H1 (cell line): ENCODE measurements at regions not wholly inside any gene's neighbourhood (a gene's known extent, or its start where the extent isn't known, plus 50 kb on each side); places are given as distances from the start of the nearest gene placed in this dataset.

Experiments used
- CTCF ChIA-PET: fragments of 300-600 bp; sonication (Branson Sonifier 250); formaldehyde crosslinking; loops from one replicate; lab custom pipeline; 2021; ENCODE audit not compliant: partially characterized antibody; lab: Charles Lee
- POLR2A ChIA-PET: fragments of 300-600 bp; sonication (Branson Sonifier 250); formaldehyde crosslinking; loops from one replicate; lab custom pipeline; 2021; ENCODE audit warnings: inconsistent platforms; ENCODE audit not compliant: partially characterized antibody; lab: Charles Lee
- DNase-seq, 2 experiments: peaks; one replicate each; pipeline versions ENCODE4 v3.0.0 to v3.0.0-alpha.2; 2010 to 2022; ENCODE audit warnings: low spot score in 2 of 2, low read depth in 1 of 2, mixed read lengths in 1 of 2
- FAIRE-seq: peaks from 2 replicates; lab custom pipeline; 2011; peaks lifted over from hg19 to GRCh38; lab: Jason Lieb, UNC
- H2AFZ ChIP-seq: 2 replicates; pipeline ENCODE4 v1.8.1; 2012; ENCODE audit warnings: low read length, inconsistent platforms
- H2AK5ac ChIP-seq: 2 replicates; pipeline ENCODE4 v1.6.1; 2013; ENCODE audit warnings: low read depth, low read length
- H2BK120ac ChIP-seq: replicated peaks from 2 replicates; pipeline ENCODE3; 2013; ENCODE audit warnings: low read depth, low read length, inconsistent platforms
- H2BK12ac ChIP-seq: 2 replicates; pipeline ENCODE4 v1.6.1; 2013; ENCODE audit warnings: low read depth, low read length
- H2BK15ac ChIP-seq: 2 replicates; pipeline ENCODE4 v1.6.1; 2013; ENCODE audit warnings: low read length
- H2BK20ac ChIP-seq: 2 replicates; pipeline ENCODE4 v1.6.1; 2013; ENCODE audit warnings: low read length
- H2BK5ac ChIP-seq: 2 replicates; pipeline ENCODE4 v1.6.1; 2013; ENCODE audit warnings: low read depth, low read length
- H3K14ac ChIP-seq: 2 replicates; pipeline ENCODE4 v1.6.1; 2013; ENCODE audit warnings: inconsistent platforms; ENCODE audit not compliant: insufficient read length
- H3K18ac ChIP-seq: 2 replicates; pipeline ENCODE4 v1.6.1; 2013; ENCODE audit warnings: low read length; ENCODE audit errors: extremely low read depth
- H3K23ac ChIP-seq: 2 replicates; pipeline ENCODE4 v1.6.1; 2013; ENCODE audit warnings: inconsistent platforms; ENCODE audit not compliant: insufficient read length
- H3K23me2 ChIP-seq: 2 replicates; pipeline ENCODE4 v1.6.1; 2013; ENCODE audit warnings: low read depth, low read length
- H3K27ac ChIP-seq: 2 replicates; pipeline ENCODE4 v1.6.1; 2011; ENCODE audit warnings: low read depth, low read length, inconsistent platforms
- H3K27me3 ChIP-seq, 4 experiments: replicated peaks in 1 of 4; 1 replicate in 1 of 4; 2 replicates in 3 of 4; pipeline versions ENCODE4 v1.6.1 to v1.8.1; 2011 to 2013; ENCODE audit warnings: low read length in 3 of 4, mild to moderate bottlenecking in 3 of 4, inconsistent platforms in 2 of 4, mixed read lengths in 2 of 4, moderate library complexity in 1 of 4; ENCODE audit not compliant: control insufficient read depth in 3 of 4, insufficient read depth in 3 of 4; ENCODE audit errors: extremely low read depth in 1 of 4
- H3K36me3 ChIP-seq, 4 experiments: 2 replicates each; pipeline versions ENCODE4 v1.6.1 to v1.8.1; 2011 to 2013; ENCODE audit warnings: mild to moderate bottlenecking in 4 of 4, low read length in 3 of 4, moderate library complexity in 2 of 4, control low read depth in 1 of 4, inconsistent platforms in 1 of 4; ENCODE audit not compliant: insufficient read depth in 4 of 4, control insufficient read depth in 2 of 4
- H3K4ac ChIP-seq: replicated peaks from 2 replicates; pipeline ENCODE3; 2013; ENCODE audit warnings: low read length, low read depth, mixed read lengths, inconsistent platforms; ENCODE audit not compliant: insufficient read length
- H3K4me1 ChIP-seq, 4 experiments: replicated peaks in 1 of 4; 1 replicate in 1 of 4; 2 replicates in 3 of 4; pipeline versions ENCODE4 v1.6.1 to v1.8.1; 2011 to 2013; ENCODE audit warnings: low read length in 3 of 4, inconsistent platforms in 2 of 4, mixed read lengths in 1 of 4; ENCODE audit not compliant: insufficient read depth in 4 of 4, control insufficient read depth in 3 of 4
- H3K4me2 ChIP-seq, 2 experiments: 2 replicates each; pipeline versions ENCODE4 v1.6.1 to v1.8.1; 2011 to 2013; ENCODE audit warnings: low read depth in 2 of 2, low read length in 2 of 2, control low read depth in 1 of 2, inconsistent platforms in 1 of 2, mild to moderate bottlenecking in 1 of 2; ENCODE audit not compliant: insufficient read depth in 1 of 2
- H3K4me3 ChIP-seq, 4 experiments: fragments of 200-600, 300-600 bp in 1 of 4; sonication (generic), shearing (Covaris generic), sonication (Bioruptor Twin) in 1 of 4; 2 replicates each; pipeline versions ENCODE4 v1.5.1 to v1.8.1; 2011 to 2016; ENCODE audit warnings: low read length in 4 of 4, low read depth in 3 of 4, control low read depth in 2 of 4, inconsistent platforms in 2 of 4, mild to moderate bottlenecking in 2 of 4, mixed read lengths in 1 of 4, moderate library complexity in 1 of 4; ENCODE audit not compliant: insufficient read depth in 2 of 4; ENCODE audit errors: extremely low read depth in 1 of 4
- H3K56ac ChIP-seq: replicated peaks from 2 replicates; pipeline ENCODE3; 2013; ENCODE audit warnings: low read depth, mild to moderate bottlenecking, mixed read lengths, low read length, inconsistent platforms; ENCODE audit not compliant: insufficient read length
- H3K79me1 ChIP-seq: 2 replicates; pipeline ENCODE4 v1.6.1; 2013; ENCODE audit warnings: low read depth, low read length, control low read depth
- H3K79me2 ChIP-seq, 2 experiments: 2 replicates each; pipeline versions ENCODE4 v1.6.1 to v1.8.1; 2012 to 2013; ENCODE audit warnings: low read length in 2 of 2, mild to moderate bottlenecking in 2 of 2, inconsistent platforms in 1 of 2; ENCODE audit not compliant: insufficient read depth in 2 of 2, control insufficient read depth in 1 of 2
- H3K9ac ChIP-seq, 4 experiments: replicated peaks in 1 of 4; 1 replicate in 1 of 4; 2 replicates in 3 of 4; pipeline versions ENCODE4 v1.6.1 to v1.8.1; 2011 to 2013; ENCODE audit warnings: low read depth in 3 of 4, low read length in 3 of 4, control low read depth in 2 of 4, mild to moderate bottlenecking in 2 of 4, moderate library complexity in 2 of 4, inconsistent platforms in 1 of 4; ENCODE audit errors: extremely low read depth in 1 of 4
- H3K9me3 ChIP-seq, 2 experiments: 2 replicates each; pipeline versions ENCODE4 v1.6.1 to v1.8.1; 2012 to 2013; ENCODE audit warnings: mild to moderate bottlenecking in 2 of 2, moderate library complexity in 2 of 2, control low read depth in 1 of 2, inconsistent platforms in 1 of 2, low read depth in 1 of 2, low read length in 1 of 2, mixed read lengths in 1 of 2; ENCODE audit not compliant: insufficient read depth in 2 of 2
- H4K20me1 ChIP-seq, 2 experiments: replicated peaks in 1 of 2; 2 replicates each; pipeline versions ENCODE3 to v1.8.1; 2011 to 2013; ENCODE audit warnings: inconsistent platforms in 2 of 2, low read length in 2 of 2, mild to moderate bottlenecking in 1 of 2; ENCODE audit not compliant: insufficient read depth in 2 of 2, control insufficient read depth in 1 of 2
- H4K5ac ChIP-seq: 2 replicates; pipeline ENCODE4 v1.6.1; 2013; ENCODE audit warnings: low read length, low read depth, mixed read lengths, inconsistent platforms; ENCODE audit not compliant: insufficient read length
- H4K8ac ChIP-seq: 2 replicates; pipeline ENCODE4 v1.8.0; 2013; ENCODE audit warnings: mild to moderate bottlenecking, moderate library complexity, low read length, inconsistent platforms; ENCODE audit not compliant: insufficient read depth; ENCODE audit errors: extremely low read depth
- H4K91ac ChIP-seq: replicated peaks from 2 replicates; pipeline ENCODE3; 2013; ENCODE audit warnings: low read length, mixed read lengths, inconsistent platforms; ENCODE audit not compliant: insufficient read length
- ASH2L ChIP-seq: fragments of 200-600, 300-600 bp; sonication (generic); IDR thresholded peaks from one replicate; pipeline ENCODE4 v1.7.1; 2017; ENCODE audit warnings: low read length
- BRCA1 ChIP-seq: IDR thresholded peaks from 2 replicates; pipeline ENCODE4 v1.6.1; 2012; ENCODE audit warnings: low read depth, low read length, improper control_type of control experiment
- CEBPB ChIP-seq: IDR thresholded peaks from 2 replicates; pipeline ENCODE4 v1.6.1; 2012; ENCODE audit warnings: low read depth, low read length
- HDAC6 ChIP-seq: IDR thresholded peaks from one replicate; pipeline ENCODE4 v1.7.1; 2012; ENCODE audit warnings: low read depth, mild to moderate bottlenecking, inconsistent platforms, low read length, moderate library complexity
- JUND ChIP-seq: IDR thresholded peaks from 2 replicates; pipeline ENCODE4 v1.6.1; 2011; ENCODE audit warnings: mild to moderate bottlenecking, improper control_type of control experiment, low read length
- POLR2AphosphoS5 ChIP-seq: IDR thresholded peaks from 2 replicates; pipeline ENCODE4 v1.6.1; 2011; ENCODE audit warnings: low read depth, low read length
- RFX5 ChIP-seq: IDR thresholded peaks from 2 replicates; pipeline ENCODE4 v1.6.1; 2011; ENCODE audit warnings: low read depth, low read length, improper control_type of control experiment, borderline replicate concordance
- RNF2 ChIP-seq: fragments of 200-900, 300-1000 bp; sonication (generic); IDR thresholded peaks from 2 replicates; pipeline ENCODE4 v1.7.1; 2016; ENCODE audit warnings: borderline replicate concordance, low read depth, mild to moderate bottlenecking, antibody characterized with exemption, low read length; ENCODE audit not compliant: poor library complexity, severe bottlenecking; ENCODE audit errors: missing control alignments
- SIRT6 ChIP-seq: IDR thresholded peaks from one replicate; pipeline ENCODE4 v1.7.1; 2012; ENCODE audit warnings: low read length, inconsistent platforms
- SIX5 ChIP-seq: IDR thresholded peaks from 2 replicates; pipeline ENCODE4 v1.6.1; 2011; ENCODE audit warnings: mild to moderate bottlenecking, low read depth, low read length
- SP4 ChIP-seq: IDR thresholded peaks from 2 replicates; pipeline ENCODE4 v1.6.1; 2012; ENCODE audit warnings: low read length, inconsistent platforms
- TAF7 ChIP-seq: optimal IDR thresholded peaks from 2 replicates; pipeline ENCODE3; 2011; ENCODE audit warnings: low read depth, mild to moderate bottlenecking, inconsistent platforms, low read length, moderate library complexity, borderline replicate concordance
- TF ChIP-seq, protein P1 (sequence below): IDR thresholded peaks from 2 replicates; pipeline ENCODE4 v1.6.1; 2012; ENCODE audit warnings: inconsistent platforms

DNA sequence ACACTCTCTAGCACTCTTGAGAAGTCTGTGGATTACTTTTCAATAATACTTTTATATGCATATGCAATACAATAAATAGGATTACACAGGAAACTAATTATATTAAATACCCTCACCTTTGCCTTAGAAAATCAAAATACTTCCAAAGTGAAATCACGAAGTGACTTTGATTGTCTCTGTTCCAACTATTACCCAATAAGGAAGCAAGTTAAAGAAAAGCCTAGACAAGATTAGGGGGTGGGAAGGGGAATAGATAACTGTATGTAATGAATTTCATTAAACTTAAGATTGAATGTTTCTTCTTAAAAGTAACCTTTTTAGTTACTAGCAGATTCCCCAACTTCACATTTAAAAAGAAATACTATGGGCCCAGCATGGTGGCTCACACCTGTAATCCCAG lies 66.6 kb upstream of the SOX4 start (continued):
- TF ChIP-seq POLR2AphosphoS5 (no peak), JUND (no peak)

DNA sequence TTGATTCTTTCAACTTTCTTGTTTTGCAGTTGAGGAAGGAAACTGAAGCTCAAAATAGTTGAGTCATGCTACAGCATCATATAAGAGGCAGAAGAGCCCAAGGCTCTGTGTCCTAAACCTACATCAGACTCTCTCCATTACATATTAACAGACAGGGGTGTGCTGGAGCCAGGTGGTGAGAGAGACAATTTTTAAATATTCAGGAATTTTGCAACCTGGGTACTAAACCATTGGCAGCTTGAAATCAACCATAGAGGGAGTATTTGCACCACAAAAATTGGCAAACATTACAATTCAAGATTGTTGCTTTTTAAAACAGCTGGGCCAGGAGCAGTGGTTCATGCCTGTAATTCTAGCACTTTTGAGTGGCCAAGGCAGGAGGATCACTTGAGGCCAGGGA lies 65.8 kb upstream of the SOX4 start:
- Histone ChIP-seq H3K79me1 (no peaks in the 10 kb centered on the region), H3K14ac (no peak overlapping the region), H4K5ac (no peak overlapping the region), H2BK5ac (no peak overlapping the region), H3K27ac (no peak overlapping the region), H2BK120ac (no peak overlapping the region), H3K18ac (no peak overlapping the region), H3K4me3 (no peak overlapping the region), H3K4me1 (no peaks in the 10 kb centered on the region), H2BK15ac (no peak overlapping the region), H3K9ac (no peak overlapping the region), H4K91ac (no peak overlapping the region), H3K79me2 (no peaks in the 10 kb centered on the region), H3K36me3 (no peaks in the 10 kb centered on the region), H3K4me2 (no peak overlapping the region), H2AK5ac (no peak overlapping the region), H3K27me3 (no peaks in the 10 kb centered on the region), H2BK20ac (no peak overlapping the region), H3K23me2 (no peaks in the 10 kb centered on the region), H3K4ac (no peak overlapping the region), H3K23ac (no peak overlapping the region), H3K56ac (no peak overlapping the region), H3K9me3 (no peaks in the 10 kb centered on the region), H4K20me1 (no peaks in the 10 kb centered on the region), H2AFZ (no peak overlapping the region), H4K8ac (no peak overlapping the region), H2BK12ac (no peak overlapping the region)
- FAIRE-seq (no peak), DNase-seq (no peak)
- ChIA-PET POLR2A (interaction anchor here (0.6 kb wide), 2 partner anchors 202 to 939 kb away, joined by 3 to 4 read pairs; no protein-coding TSS in a partner anchor), CTCF (interaction anchor here (0.6 to 2.1 kb wide), 3 partner anchors 21 to 948 kb away, joined by 3 to 4 read pairs (median 3); no protein-coding TSS in a partner anchor)
- TF ChIP-seq RNF2 = no peak
- TF ChIP-seq SIRT6 = no peak
- no peak for TF ChIP-seq ASH2L
- TF ChIP-seq, protein P1, sequence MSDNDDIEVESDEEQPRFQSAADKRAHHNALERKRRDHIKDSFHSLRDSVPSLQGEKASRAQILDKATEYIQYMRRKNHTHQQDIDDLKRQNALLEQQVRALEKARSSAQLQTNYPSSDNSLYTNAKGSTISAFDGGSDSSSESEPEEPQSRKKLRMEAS = no peak
- no peak for TF ChIP-seq RFX5
- TF ChIP-seq SP4 = no peak
- no peak for TF ChIP-seq SIX5
- TF ChIP-seq CEBPB = no peak
- TF ChIP-seq HDAC6 = no peak
- TF ChIP-seq BRCA1 = no peak
- no peak for TF ChIP-seq TAF7
